ENCODE measurements at regions not wholly inside any gene's neighbourhood (a gene's known extent, or its start where the extent isn't known, plus 50 kb on each side); places are given as distances from the start of the nearest gene placed in this dataset.

GRCh38 chr5:63375851-63376250 is 586.4 kb downstream of the HTR1A start:
- H2AK5ac ChIP-seq (ENCODE audit: low read depth, low read length): no peak overlapping the region
- no peak overlapping the region for H3K4ac ChIP-seq (replicated peaks; ENCODE audit: insufficient read length, low read depth, low read length)
- H3K79me1 ChIP-seq (ENCODE audit: low read depth, low read length): no peaks in the 10 kb centered on the region
- no peak overlapping the region for H3K9ac ChIP-seq (replicated peaks in 1 of 4; ENCODE audit: extremely low read depth in 1 of 4, low read depth in 3 of 4, low read length in 3 of 4)
- H3K14ac ChIP-seq (ENCODE audit: insufficient read length): no peak overlapping the region
- no peaks in the 10 kb centered on the region for H3K9me3 ChIP-seq (ENCODE audit: insufficient read depth in 2 of 2, low read depth in 1 of 2, low read length in 1 of 2)
- FAIRE-seq (no peak), DNase-seq (ENCODE audit: low read depth in 1 of 2, low spot score in 2 of 2) (no peak)
- H4K8ac ChIP-seq (ENCODE audit: extremely low read depth, insufficient read depth, low read length): no peak overlapping the region; the same call in 1 of the 2 replicates
- ChIA-PET POLR2A (ENCODE audit: partially characterized antibody) (no interaction called here), CTCF (ENCODE audit: partially characterized antibody) (interaction anchor here (0.6 kb wide), 1 partner anchor 235 kb away, joined by 3 read pairs; no protein-coding TSS in a partner anchor)
- no peaks in the 10 kb centered on the region for H3K36me3 ChIP-seq (ENCODE audit: control insufficient read depth in 2 of 4, insufficient read depth in 4 of 4, low read length in 3 of 4)
- no peak overlapping the region for H3K27ac ChIP-seq (ENCODE audit: low read depth, low read length)
- H2BK120ac ChIP-seq (replicated peaks; ENCODE audit: low read depth, low read length): no peak overlapping the region
- no peak overlapping the region for H3K56ac ChIP-seq (replicated peaks; ENCODE audit: insufficient read length, low read depth, low read length)
- H2BK20ac ChIP-seq (ENCODE audit: low read length): no peak overlapping the region
- H4K91ac ChIP-seq (replicated peaks; ENCODE audit: insufficient read length, low read length): no peak overlapping the region
- H3K79me2 ChIP-seq (ENCODE audit: control insufficient read depth in 1 of 2, insufficient read depth in 2 of 2, low read length in 2 of 2): no peaks in the 10 kb centered on the region
- H4K5ac ChIP-seq (ENCODE audit: insufficient read length, low read depth, low read length): no peak overlapping the region
- no peak overlapping the region for H3K4me3 ChIP-seq (ENCODE audit: extremely low read depth in 1 of 4, insufficient read depth in 2 of 4, low read depth in 3 of 4, low read length in 4 of 4)
- H3K4me1 ChIP-seq (replicated peaks in 1 of 4; ENCODE audit: control insufficient read depth in 3 of 4, insufficient read depth in 4 of 4, low read length in 3 of 4): no peaks in the 10 kb centered on the region
- WGBS, 2 experiments (ENCODE audit: extremely low coverage in 1 of 2, insufficient coverage in 1 of 2, insufficient read length in 1 of 2, insufficient replicate concordance in 2 of 2, low coverage in 1 of 2, low lambda C conversion rate in 2 of 2, missing lambda C conversion rate in 1 of 2): 87% methylated on average over 6 of the region's 6 CpGs; no CpG with 5 or more reads in 1 of the 2 experiments
- peak overlapping the region; percentile 53 for H2AFZ ChIP-seq (ENCODE audit: low read length)
- no peaks in the 10 kb centered on the region for H4K20me1 ChIP-seq (replicated peaks in 1 of 2; ENCODE audit: control insufficient read depth in 1 of 2, insufficient read depth in 2 of 2, low read length in 2 of 2)
- H3K27me3 ChIP-seq (replicated peaks in 1 of 4; ENCODE audit: control insufficient read depth in 3 of 4, extremely low read depth in 1 of 4, insufficient read depth in 3 of 4, low read length in 3 of 4): no peaks in the 10 kb centered on the region
- no peaks in the 10 kb centered on the region for H3K23me2 ChIP-seq (ENCODE audit: low read depth, low read length)
- H2BK5ac ChIP-seq (ENCODE audit: low read depth, low read length): no peak overlapping the region
- H2BK15ac ChIP-seq (ENCODE audit: low read length): no peak overlapping the region
- H3K4me2 ChIP-seq (ENCODE audit: insufficient read depth in 1 of 2, low read depth in 2 of 2, low read length in 2 of 2): no peak overlapping the region
- H2BK12ac ChIP-seq (ENCODE audit: low read depth, low read length): no peak overlapping the region
- no peak overlapping the region for H3K23ac ChIP-seq (ENCODE audit: insufficient read length)
- no peak overlapping the region for H3K18ac ChIP-seq (ENCODE audit: extremely low read depth, low read length)
- no peak for TF ChIP-seq MAX (IDR thresholded peaks at IDR 0.05)
- TF ChIP-seq EP300 (IDR thresholded peaks at IDR 0.05; ENCODE audit: borderline replicate concordance in 1 of 2, low read depth in 2 of 2, low read length in 2 of 2): no peak
- TF ChIP-seq HDAC2 (IDR thresholded peaks at IDR 0.05; ENCODE audit: borderline replicate concordance in 1 of 2, low read depth in 2 of 2, low read length in 2 of 2): no peak
- TF ChIP-seq HDAC6 (IDR thresholded peaks at IDR 0.05; ENCODE audit: low read depth, low read length): no peak
- no peak for TF ChIP-seq GTF2F1 (IDR thresholded peaks at IDR 0.05; ENCODE audit: borderline replicate concordance, low read depth, low read length)
- TF ChIP-seq MAFK (IDR thresholded peaks at IDR 0.05; ENCODE audit: low read depth, low read length): no peak
- no peak for TF ChIP-seq ZNF274 (IDR thresholded peaks at IDR 0.05; ENCODE audit: borderline replicate concordance, extremely low read depth, low read length)
- TF ChIP-seq CREB1 (IDR thresholded peaks at IDR 0.05): no peak
- no peak for TF ChIP-seq ASH2L (IDR thresholded peaks at IDR 0.05; ENCODE audit: low read length)
- TF ChIP-seq RNF2 (IDR thresholded peaks at IDR 0.05; ENCODE audit: borderline replicate concordance, low read depth, low read length, missing control alignments, poor library complexity, severe bottlenecking): no peak
- no peak for TF ChIP-seq RBBP5 (IDR thresholded peaks at IDR 0.05; ENCODE audit: borderline replicate concordance, low read depth, low read length)
- no peak for TF ChIP-seq NANOG (IDR thresholded peaks at IDR 0.05; ENCODE audit: insufficient read depth, low read depth, low read length, poor library complexity, severe bottlenecking)

Data from H1 (cell line).